Uterus (tissue), 2 donors: ENCODE measurements at regions not wholly inside any gene's neighbourhood (a gene's known extent, or its start where the extent isn't known, plus 50 kb on each side); places are given as distances from the start of the nearest gene placed in this dataset.
"Not testable (repeated sequence)": the region's sequence is repeated elsewhere in the genome, so short reads cannot be mapped to it uniquely, and the experiment has no call there.

Experiments
- CTCF ChIP-seq, 4 experiments: fragments of 200-600 bp in 2 of 4; fragments of 450-650 bp in 2 of 4; sonication (generic) in 2 of 4; IDR thresholded peaks; one replicate each; pipeline ENCODE4 v1.5.1; 2016 to 2019; ENCODE audit warnings: antibody characterized with exemption in 4 of 4, mild to moderate bottlenecking in 2 of 4, moderate library complexity in 1 of 4
- POLR2A ChIP-seq, 2 donors: fragments of 450-650 bp; IDR thresholded peaks; one replicate each; pipeline ENCODE4 v1.6.1; 2016; ENCODE audit warnings: antibody characterized with exemption in 2 of 2, mild to moderate bottlenecking in 1 of 2, moderate library complexity in 1 of 2

- TF ChIP-seq CTCF, POLR2A (IDR thresholded peaks at IDR 0.05): not testable (repeated sequence)
Observed at GRCh38 chr1:146474216-146474615, 245.4 kb upstream of the NOTCH2NLA start.
